ENCODE measurements at regions not wholly inside any gene's neighbourhood (a gene's known extent, or its start where the extent isn't known, plus 50 kb on each side); places are given as distances from the start of the nearest gene placed in this dataset.

DNA sequence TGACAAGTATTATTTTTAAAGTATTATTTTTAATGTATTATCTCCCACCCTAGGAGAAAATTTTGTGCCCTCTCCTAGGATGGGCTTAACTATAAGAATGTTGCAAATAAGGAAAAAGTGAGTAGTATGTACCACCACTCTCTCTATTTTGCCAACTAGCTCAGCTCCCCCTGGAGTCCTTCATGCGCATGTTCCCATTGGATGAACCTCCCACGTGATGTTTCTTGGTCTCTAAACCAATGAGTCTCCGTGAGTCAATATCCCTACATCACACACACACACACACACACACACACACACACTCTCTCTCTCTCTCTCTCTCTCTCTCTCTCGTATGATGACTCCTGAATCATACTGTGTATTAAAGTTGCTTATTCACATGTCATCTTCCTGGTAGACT is 129.7 kb upstream of the ZFP42 start:
- no peak for DNase-seq (ENCODE audit: low read depth in 6 of 9, low spot score in 9 of 9)
- H3K27ac ChIP-seq (ENCODE audit: low read depth in 1 of 2, low read length in 1 of 2), result no peak overlapping the region
- H3K4me3 ChIP-seq (ENCODE audit: low read length in 2 of 2), result no peak overlapping the region
- peaks cover 0 to 8% of the 10 kb centered on the region in 2 donors for H3K9me3 ChIP-seq (ENCODE audit: control insufficient read depth in 2 of 2, insufficient read depth in 1 of 2, low read length in 1 of 2)
- H3K27me3 ChIP-seq (ENCODE audit: control insufficient read depth in 2 of 2, insufficient read depth in 1 of 2, low read length in 1 of 2), result no peaks in the 10 kb centered on the region
- WGBS, result 90% methylated on average over 4 of the region's 4 CpGs
- H3K4me1 ChIP-seq (ENCODE audit: control insufficient read depth in 2 of 2, insufficient read depth in 2 of 2, low read length in 2 of 2), result no peaks in the 10 kb centered on the region
- H3K36me3 ChIP-seq (ENCODE audit: control insufficient read depth in 2 of 2, insufficient read depth in 2 of 2, low read length in 1 of 2), result no peaks in the 10 kb centered on the region

DNA sequence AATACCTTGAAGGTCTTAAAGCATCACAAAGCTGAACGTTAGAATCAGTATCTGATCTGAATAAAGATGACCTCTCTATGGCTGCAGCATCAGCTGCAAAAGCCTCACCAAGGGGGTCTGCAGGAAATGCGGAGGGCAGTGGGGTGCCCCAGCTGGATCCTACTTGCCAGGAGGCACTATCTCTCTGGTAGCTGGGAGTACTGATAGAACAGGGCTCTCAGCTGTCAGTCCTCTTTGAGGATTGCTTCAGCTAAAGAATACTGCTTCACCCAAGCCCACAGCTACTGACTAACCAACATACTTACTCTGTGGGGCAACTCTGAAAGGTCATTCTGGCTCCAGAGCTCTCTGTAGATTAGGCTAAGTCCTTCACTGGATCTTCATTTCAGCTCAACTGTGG is 112.5 kb upstream of the ZFP42 start:
- Histone ChIP-seq H3K36me3 (ENCODE audit: control insufficient read depth in 2 of 2, insufficient read depth in 2 of 2, low read length in 1 of 2) (no peaks in the 10 kb centered on the region), H3K4me1 (ENCODE audit: control insufficient read depth in 2 of 2, insufficient read depth in 2 of 2, low read length in 2 of 2) (no peaks in the 10 kb centered on the region), H3K27me3 (ENCODE audit: control insufficient read depth in 2 of 2, insufficient read depth in 1 of 2, low read length in 1 of 2) (no peaks in the 10 kb centered on the region), H3K4me3 (ENCODE audit: low read length in 2 of 2) (no peak overlapping the region), H3K9me3 (ENCODE audit: control insufficient read depth in 2 of 2, insufficient read depth in 1 of 2, low read length in 1 of 2) (peaks cover 1 to 4% of the 10 kb centered on the region in 2 donors), H3K27ac (ENCODE audit: low read depth in 1 of 2, low read length in 1 of 2) (no peak overlapping the region)
- DNase-seq (ENCODE audit: low read depth in 6 of 9, low spot score in 9 of 9), result no peak
- WGBS, result 64% methylated on average over 2 of the region's 2 CpGs

DNA sequence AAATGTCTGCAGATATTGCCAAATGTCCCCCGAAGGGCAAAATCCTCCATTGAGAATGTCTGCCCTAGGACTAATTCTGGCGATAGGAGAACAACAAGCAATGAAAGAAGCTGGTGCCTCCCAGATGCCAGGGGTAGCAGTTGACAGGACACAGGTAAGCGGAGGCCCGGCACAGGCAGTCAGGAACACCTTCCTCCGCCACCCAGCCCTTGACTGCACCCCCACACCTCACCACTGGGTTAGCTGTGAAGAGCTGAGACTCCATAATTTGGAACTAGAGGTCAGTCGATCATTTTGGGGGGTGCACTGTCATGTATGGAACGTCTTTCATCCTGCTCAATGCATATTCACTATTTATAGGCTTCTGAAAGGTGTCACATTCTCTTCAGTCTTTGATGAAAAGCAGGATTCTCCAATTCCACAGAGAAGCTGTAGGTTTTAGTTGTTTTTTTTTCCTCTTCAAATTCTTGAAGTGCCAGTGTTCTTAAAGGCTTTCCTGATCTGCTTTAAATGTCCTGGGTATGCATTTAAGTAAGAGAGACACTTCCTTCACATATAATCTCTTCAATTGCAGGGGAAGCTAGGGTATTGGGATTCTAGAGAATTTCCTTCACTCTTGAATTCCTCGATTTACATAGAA is 111.6 kb upstream of the ZFP42 start:
- Histone ChIP-seq H3K36me3 (ENCODE audit: control insufficient read depth in 2 of 2, insufficient read depth in 2 of 2, low read length in 1 of 2) (no peaks in the 10 kb centered on the region), H3K9me3 (ENCODE audit: control insufficient read depth in 2 of 2, insufficient read depth in 1 of 2, low read length in 1 of 2) (peaks cover 1 to 4% of the 10 kb centered on the region in 2 donors), H3K27ac (ENCODE audit: low read depth in 1 of 2, low read length in 1 of 2) (no peak overlapping the region), H3K27me3 (ENCODE audit: control insufficient read depth in 2 of 2, insufficient read depth in 1 of 2, low read length in 1 of 2) (no peaks in the 10 kb centered on the region), H3K4me1 (ENCODE audit: control insufficient read depth in 2 of 2, insufficient read depth in 2 of 2, low read length in 2 of 2) (no peaks in the 10 kb centered on the region), H3K4me3 (ENCODE audit: low read length in 2 of 2) (no peak overlapping the region)
- WGBS, result 88% methylated on average over 8 of the region's 8 CpGs
- no peak for DNase-seq (ENCODE audit: low read depth in 6 of 9, low spot score in 9 of 9)

DNA sequence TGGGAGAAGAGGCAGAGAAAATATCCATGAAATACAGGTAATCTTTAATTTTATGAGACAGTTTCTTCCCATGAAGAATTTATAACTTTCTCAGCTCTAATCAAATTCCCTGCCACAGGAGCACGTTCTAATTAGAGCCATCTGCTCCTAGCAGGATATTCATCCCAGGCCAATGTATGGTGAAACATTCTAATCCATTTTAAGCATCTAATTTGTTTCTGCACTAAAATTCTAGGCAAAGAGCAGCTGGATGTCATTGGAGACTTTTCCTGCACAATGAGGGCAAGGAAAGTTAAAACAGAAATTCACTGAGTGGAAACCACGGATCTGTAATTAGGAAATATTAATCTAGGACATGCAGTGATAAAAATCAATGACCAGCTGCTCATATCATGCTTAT is 107.7 kb upstream of the ZFP42 start:
- DNase-seq (ENCODE audit: low read depth in 6 of 9, low spot score in 9 of 9), result no peak
- 66% methylated on average over 2 of the region's 2 CpGs for WGBS
- H3K36me3 ChIP-seq (ENCODE audit: control insufficient read depth in 2 of 2, insufficient read depth in 2 of 2, low read length in 1 of 2), result no peaks in the 10 kb centered on the region
- no peak overlapping the region for H3K27ac ChIP-seq (ENCODE audit: low read depth in 1 of 2, low read length in 1 of 2)
- H3K9me3 ChIP-seq (ENCODE audit: control insufficient read depth in 2 of 2, insufficient read depth in 1 of 2, low read length in 1 of 2), result no peaks in the 10 kb centered on the region
- no peaks in the 10 kb centered on the region for H3K27me3 ChIP-seq (ENCODE audit: control insufficient read depth in 2 of 2, insufficient read depth in 1 of 2, low read length in 1 of 2)
- no peak overlapping the region for H3K4me3 ChIP-seq (ENCODE audit: low read length in 2 of 2)
- no peaks in the 10 kb centered on the region for H3K4me1 ChIP-seq (ENCODE audit: control insufficient read depth in 2 of 2, insufficient read depth in 2 of 2, low read length in 2 of 2)

DNA sequence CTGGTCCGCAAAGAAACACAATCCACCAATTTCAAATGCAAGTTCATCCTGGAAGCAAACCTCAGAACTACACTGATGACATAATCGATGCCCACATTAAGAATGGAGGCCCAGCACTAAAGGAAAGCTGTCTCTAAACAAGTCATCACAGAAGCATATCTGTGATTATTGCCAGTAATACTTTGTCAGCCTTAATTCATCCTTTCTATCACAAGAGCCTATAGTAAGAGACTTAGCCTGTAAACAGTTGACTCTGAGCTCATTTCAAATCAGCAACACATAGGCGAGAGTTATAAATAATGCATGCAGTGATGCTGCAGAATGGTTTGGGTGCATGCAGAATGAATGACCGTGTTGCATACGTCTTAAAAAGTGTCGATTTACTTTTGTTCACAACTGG is 105.9 kb upstream of the ZFP42 start:
- H3K27ac ChIP-seq (ENCODE audit: low read depth in 1 of 2, low read length in 1 of 2), result no peak overlapping the region
- whole genome bisulfite sequencing, result 93% methylated on average over 6 of the region's 6 CpGs
- H3K27me3 ChIP-seq (ENCODE audit: control insufficient read depth in 2 of 2, insufficient read depth in 1 of 2, low read length in 1 of 2), result no peaks in the 10 kb centered on the region
- H3K4me3 ChIP-seq (ENCODE audit: low read length in 2 of 2), result no peak overlapping the region
- H3K4me1 ChIP-seq (ENCODE audit: control insufficient read depth in 2 of 2, insufficient read depth in 2 of 2, low read length in 2 of 2), result no peaks in the 10 kb centered on the region
- no peaks in the 10 kb centered on the region for H3K9me3 ChIP-seq (ENCODE audit: control insufficient read depth in 2 of 2, insufficient read depth in 1 of 2, low read length in 1 of 2)
- H3K36me3 ChIP-seq (ENCODE audit: control insufficient read depth in 2 of 2, insufficient read depth in 2 of 2, low read length in 1 of 2), result no peaks in the 10 kb centered on the region
- DNase-seq (ENCODE audit: low read depth in 6 of 9, low spot score in 9 of 9), result no peak

DNA sequence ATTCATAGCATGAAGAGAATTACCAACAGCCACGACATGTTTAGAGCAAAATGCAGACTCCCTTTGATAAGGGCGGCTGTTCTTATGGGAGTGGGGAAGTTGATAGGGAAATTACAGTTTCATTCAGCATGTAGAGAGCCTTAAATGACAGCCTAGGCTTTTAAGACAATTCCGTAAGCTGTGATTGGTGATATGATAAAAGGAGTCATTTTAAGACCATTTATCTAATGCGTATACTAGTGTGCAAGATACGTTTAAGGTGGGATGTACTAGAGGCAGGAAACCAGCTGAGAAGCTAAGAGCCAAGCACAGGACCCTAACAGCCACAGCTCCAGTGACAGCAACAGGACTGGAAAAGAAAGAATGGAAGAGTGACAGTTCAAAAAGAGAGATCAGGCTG is 102.2 kb upstream of the ZFP42 start:
- 92% methylated on average over 5 of the region's 5 CpGs for WGBS
- no peak for DNase-seq (ENCODE audit: low read depth in 6 of 9, low spot score in 9 of 9)
- Histone ChIP-seq H3K4me3 (ENCODE audit: low read length in 2 of 2) (no peak overlapping the region), H3K9me3 (ENCODE audit: control insufficient read depth in 2 of 2, insufficient read depth in 1 of 2, low read length in 1 of 2) (no peaks in the 10 kb centered on the region), H3K27me3 (ENCODE audit: control insufficient read depth in 2 of 2, insufficient read depth in 1 of 2, low read length in 1 of 2) (no peaks in the 10 kb centered on the region), H3K4me1 (ENCODE audit: control insufficient read depth in 2 of 2, insufficient read depth in 2 of 2, low read length in 2 of 2) (no peaks in the 10 kb centered on the region), H3K27ac (ENCODE audit: low read depth in 1 of 2, low read length in 1 of 2) (no peak overlapping the region), H3K36me3 (ENCODE audit: control insufficient read depth in 2 of 2, insufficient read depth in 2 of 2, low read length in 1 of 2) (no peaks in the 10 kb centered on the region)

DNA sequence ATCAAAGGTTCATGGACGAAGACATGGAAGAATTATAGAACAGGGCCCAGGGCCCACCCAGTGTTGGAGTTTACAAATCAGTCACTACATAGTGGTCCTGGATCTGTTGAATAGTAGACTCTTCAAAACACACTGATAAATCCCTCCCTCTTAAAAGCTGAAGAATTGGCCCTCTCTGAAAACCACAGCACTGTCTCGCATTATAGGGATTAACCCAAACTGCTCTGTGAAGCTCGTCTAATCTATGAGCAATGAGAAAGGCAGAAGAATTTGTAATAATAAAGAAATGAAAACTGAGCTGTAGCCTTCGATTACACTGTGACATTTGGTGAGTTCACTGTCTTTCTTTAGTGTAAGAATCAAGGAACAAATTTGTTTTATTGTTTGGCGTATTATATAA is 92.5 kb upstream of the ZFP42 start:
- DNase-seq (ENCODE audit: low read depth in 6 of 9, low spot score in 9 of 9), result no peak
- Histone ChIP-seq H3K4me3 (ENCODE audit: low read length in 2 of 2) (no peak overlapping the region), H3K9me3 (ENCODE audit: control insufficient read depth in 2 of 2, insufficient read depth in 1 of 2, low read length in 1 of 2) (peaks cover 0 to 4% of the 10 kb centered on the region in 2 donors), H3K4me1 (ENCODE audit: control insufficient read depth in 2 of 2, insufficient read depth in 2 of 2, low read length in 2 of 2) (no peaks in the 10 kb centered on the region), H3K27me3 (ENCODE audit: control insufficient read depth in 2 of 2, insufficient read depth in 1 of 2, low read length in 1 of 2) (no peaks in the 10 kb centered on the region), H3K36me3 (ENCODE audit: control insufficient read depth in 2 of 2, insufficient read depth in 2 of 2, low read length in 1 of 2) (no peaks in the 10 kb centered on the region), H3K27ac (ENCODE audit: low read depth in 1 of 2, low read length in 1 of 2) (no peak overlapping the region)
- WGBS, result 90% methylated on average over 5 of the region's 5 CpGs

DNA sequence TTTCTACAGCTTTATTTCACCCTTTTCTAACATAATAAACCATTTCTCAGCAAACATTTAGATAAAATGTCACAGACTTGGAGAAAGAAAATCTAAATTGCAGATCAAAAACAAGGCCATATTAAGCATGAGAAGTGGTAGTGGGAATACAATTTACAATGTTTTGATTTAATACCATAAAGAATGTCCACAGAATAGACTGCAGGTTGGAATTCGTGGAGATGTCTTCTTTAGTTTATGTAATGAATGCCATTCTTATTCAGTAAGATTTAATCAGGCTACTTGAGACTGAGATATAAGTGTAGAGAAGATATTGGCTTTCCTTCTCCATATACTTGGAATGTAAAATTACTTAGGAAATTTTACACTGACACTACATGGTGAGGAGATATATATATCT is 91.9 kb upstream of the ZFP42 start:
- DNase-seq (ENCODE audit: low read depth in 6 of 9, low spot score in 9 of 9), result no peak
- Histone ChIP-seq H3K36me3 (ENCODE audit: control insufficient read depth in 2 of 2, insufficient read depth in 2 of 2, low read length in 1 of 2) (no peaks in the 10 kb centered on the region), H3K27me3 (ENCODE audit: control insufficient read depth in 2 of 2, insufficient read depth in 1 of 2, low read length in 1 of 2) (no peaks in the 10 kb centered on the region), H3K9me3 (ENCODE audit: control insufficient read depth in 2 of 2, insufficient read depth in 1 of 2, low read length in 1 of 2) (peaks cover 0 to 4% of the 10 kb centered on the region in 2 donors), H3K27ac (ENCODE audit: low read depth in 1 of 2, low read length in 1 of 2) (no peak overlapping the region), H3K4me1 (ENCODE audit: control insufficient read depth in 2 of 2, insufficient read depth in 2 of 2, low read length in 2 of 2) (no peaks in the 10 kb centered on the region), H3K4me3 (ENCODE audit: low read length in 2 of 2) (no peak overlapping the region)
- WGBS, result 49% methylated on average over 1 of the region's 1 CpG

DNA sequence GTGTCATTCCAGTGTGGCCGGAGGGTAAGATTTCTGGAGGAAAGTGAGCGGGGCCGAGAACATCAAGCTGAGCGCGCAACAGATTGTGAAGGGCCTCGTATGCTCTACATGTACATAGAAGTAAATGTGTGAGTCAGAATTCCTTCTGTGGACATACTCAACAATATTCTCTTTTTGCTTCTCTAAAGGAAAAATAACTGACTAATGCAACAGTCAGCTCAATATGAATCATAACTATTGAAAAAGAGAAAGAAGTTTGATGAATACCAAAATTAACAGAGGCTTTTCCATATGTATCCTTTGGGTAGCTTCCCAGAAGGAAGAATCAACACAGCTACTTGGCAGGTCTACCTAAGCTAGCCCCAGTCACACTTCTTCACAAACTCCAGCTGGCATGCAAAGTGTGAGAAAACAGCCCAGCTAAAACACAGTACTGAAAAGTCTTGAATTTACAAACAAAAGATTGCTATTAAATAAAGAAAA is 87.5 kb upstream of the ZFP42 start:
- no peaks in the 10 kb centered on the region for H3K9me3 ChIP-seq (ENCODE audit: control insufficient read depth in 2 of 2, insufficient read depth in 1 of 2, low read length in 1 of 2)
- WGBS, result 78% methylated on average over 6 of the region's 6 CpGs
- no peak overlapping the region for H3K4me3 ChIP-seq (ENCODE audit: low read length in 2 of 2)
- no peak for DNase-seq (ENCODE audit: low read depth in 6 of 9, low spot score in 9 of 9)
- H3K27ac ChIP-seq (ENCODE audit: low read depth in 1 of 2, low read length in 1 of 2), result no peak overlapping the region
- no peaks in the 10 kb centered on the region for H3K36me3 ChIP-seq (ENCODE audit: control insufficient read depth in 2 of 2, insufficient read depth in 2 of 2, low read length in 1 of 2)
- H3K27me3 ChIP-seq (ENCODE audit: control insufficient read depth in 2 of 2, insufficient read depth in 1 of 2, low read length in 1 of 2), result no peaks in the 10 kb centered on the region
- H3K4me1 ChIP-seq (ENCODE audit: control insufficient read depth in 2 of 2, insufficient read depth in 2 of 2, low read length in 2 of 2), result no peaks in the 10 kb centered on the region

Data from thymus (tissue), 11 donors.